Inflammatory macrophage treated with lipopolysaccharide for 1 hour (primary cell): ENCODE measurements at regions not wholly inside any gene's neighbourhood (a gene's known extent, or its start where the extent isn't known, plus 50 kb on each side); places are given as distances from the start of the nearest gene placed in this dataset.

Experiments
- DNase-seq, 2 donors: peaks; one replicate each; pipeline ENCODE4 v3.0.0-alpha.2; 2020 to 2022

GRCh38 chr1:192053531-192053971, 104.7 kb upstream of the RGS18 start:
- no peak for DNase-seq

GRCh38 chr1:192057766-192058165, 100.5 kb upstream of the RGS18 start:
- DNase-seq = no peak

GRCh38 chr1:192059407-192059806, 98.9 kb upstream of the RGS18 start:
- no peak for DNase-seq

- no peak for DNase-seq
These were observed 96.7 kb upstream of the RGS18 start for GRCh38 chr1:192061556-192061955.

- DNase-seq = no peak
These were observed 93.2 kb upstream of the RGS18 start for GRCh38 chr1:192065087-192065486.

- DNase-seq = no peak
These were observed 92.1 kb upstream of the RGS18 start for GRCh38 chr1:192066202-192066601.

- DNase-seq = no peak
These were observed 90.9 kb upstream of the RGS18 start for GRCh38 chr1:192067360-192067759.

- no peak for DNase-seq
These were observed 88.0 kb upstream of the RGS18 start for GRCh38 chr1:192070213-192070612.

- no peak for DNase-seq
These were observed 77.6 kb upstream of the RGS18 start for GRCh38 chr1:192080684-192081083.

GRCh38 chr1:192081359-192081758, 76.9 kb upstream of the RGS18 start:
- no peak for DNase-seq

GRCh38 chr1:192086644-192087043, 71.6 kb upstream of the RGS18 start:
- DNase-seq = no peak

GRCh38 chr1:192087334-192087733, 70.9 kb upstream of the RGS18 start:
- DNase-seq = no peak

- no peak for DNase-seq
These were observed 69.8 kb upstream of the RGS18 start for GRCh38 chr1:192088496-192088895.

GRCh38 chr1:192098001-192098400, 60.3 kb upstream of the RGS18 start:
- no peak for DNase-seq

GRCh38 chr1:192099328-192099727, 58.9 kb upstream of the RGS18 start:
- DNase-seq = no peak

- no peak for DNase-seq
These were observed 57.4 kb upstream of the RGS18 start for GRCh38 chr1:192100686-192101468.

- no peak for DNase-seq
These were observed 54.1 kb upstream of the RGS18 start for GRCh38 chr1:192104128-192104527.

GRCh38 chr1:192104852-192105251, 53.4 kb upstream of the RGS18 start:
- DNase-seq = no peak

GRCh38 chr1:192108161-192108560, 50.1 kb upstream of the RGS18 start:
- DNase-seq = no peak
